H1 (cell line): ENCODE measurements at regions not wholly inside any gene's neighbourhood (a gene's known extent, or its start where the extent isn't known, plus 50 kb on each side); places are given as distances from the start of the nearest gene placed in this dataset.

Experiments used
- BCL11A ChIP-seq, 2 experiments: IDR thresholded peaks; one replicate each; pipeline ENCODE4 v1.6.1; 2011; ENCODE audit warnings: low read depth in 2 of 2, low read length in 2 of 2, mild to moderate bottlenecking in 2 of 2
- CBX8 ChIP-seq: fragments of 300-800, 300-1000 bp; sonication (generic); IDR thresholded peaks from 2 replicates; pipeline ENCODE4 v1.7.1; 2016; ENCODE audit warnings: low read depth, low read length, borderline replicate concordance
- EP300 ChIP-seq, 2 experiments: IDR thresholded peaks; 1 replicate in 1 of 2; 2 replicates in 1 of 2; pipeline ENCODE4 v1.6.1; 2011 to 2012; ENCODE audit warnings: low read depth in 2 of 2, low read length in 2 of 2, mild to moderate bottlenecking in 2 of 2, borderline replicate concordance in 1 of 2, inconsistent platforms in 1 of 2, moderate library complexity in 1 of 2
- HDAC6 ChIP-seq: IDR thresholded peaks from one replicate; pipeline ENCODE4 v1.7.1; 2012; ENCODE audit warnings: low read depth, mild to moderate bottlenecking, inconsistent platforms, low read length, moderate library complexity
- PHF8 ChIP-seq: fragments of 200-600 bp; sonication (generic); conservative IDR thresholded peaks from 2 replicates; pipeline ENCODE4 v1.7.1; 2012; ENCODE audit warnings: low read depth, mild to moderate bottlenecking, inconsistent platforms, low read length, moderate library complexity
- POU5F1 ChIP-seq: IDR thresholded peaks from 2 replicates; pipeline ENCODE4 v1.6.1; 2011; ENCODE audit warnings: low read depth, mild to moderate bottlenecking, low read length, moderate library complexity
- SP2 ChIP-seq: IDR thresholded peaks from 2 replicates; pipeline ENCODE4 v1.6.1; 2012; ENCODE audit warnings: mild to moderate bottlenecking, low read length, inconsistent platforms
- SP4 ChIP-seq: IDR thresholded peaks from 2 replicates; pipeline ENCODE4 v1.6.1; 2012; ENCODE audit warnings: low read length, inconsistent platforms
- TAF7 ChIP-seq: optimal IDR thresholded peaks from 2 replicates; pipeline ENCODE3; 2011; ENCODE audit warnings: low read depth, mild to moderate bottlenecking, inconsistent platforms, low read length, moderate library complexity, borderline replicate concordance

GRCh38 chr10:91040343-91040742 is 119.5 kb upstream of the ANKRD1 start (continued):
- no peak for TF ChIP-seq PHF8
- TF ChIP-seq BCL11A (IDR thresholded peaks at IDR 0.05; ENCODE audit: low read depth in 2 of 2, low read length in 2 of 2), result no peak
- no peak for TF ChIP-seq HDAC6
- no peak for TF ChIP-seq SP2
- no peak for TF ChIP-seq EP300 (IDR thresholded peaks at IDR 0.05; ENCODE audit: borderline replicate concordance in 1 of 2, low read depth in 2 of 2, low read length in 2 of 2)
- no peak for TF ChIP-seq TAF7
- TF ChIP-seq POU5F1, result no peak
- TF ChIP-seq SP4, result no peak
- no peak for TF ChIP-seq CBX8
